Adipocyte (in vitro differentiated cells): ENCODE measurements at regions not wholly inside any gene's neighbourhood (a gene's known extent, or its start where the extent isn't known, plus 50 kb on each side); places are given as distances from the start of the nearest gene placed in this dataset.

ENCODE experiments used
- DNase-seq: peaks from one replicate; pipeline ENCODE4 v3.0.0-alpha.2; 2015; ENCODE audit warnings: low read depth
- H3K27me3 ChIP-seq: replicated peaks from 2 replicates; pipeline ENCODE4 v1.7.0; 2013; ENCODE audit warnings: mild to moderate bottlenecking, low read length, moderate library complexity; ENCODE audit not compliant: control insufficient read depth, insufficient read depth
- H3K36me3 ChIP-seq: 2 replicates; pipeline ENCODE4 v1.7.0; 2013; ENCODE audit warnings: low read length, mild to moderate bottlenecking, moderate library complexity; ENCODE audit not compliant: control insufficient read depth, insufficient read depth, severe bottlenecking
- H3K4me1 ChIP-seq: 2 replicates; pipeline ENCODE4 v1.7.0; 2013; ENCODE audit warnings: mild to moderate bottlenecking, low read length, moderate library complexity; ENCODE audit not compliant: control insufficient read depth, insufficient read depth
- H3K4me3 ChIP-seq: 2 replicates; pipeline ENCODE4 v1.7.0; 2013; ENCODE audit warnings: mild to moderate bottlenecking, low read length, moderate library complexity
- H3K9ac ChIP-seq: 2 replicates; pipeline ENCODE4 v1.7.0; 2013; ENCODE audit warnings: mild to moderate bottlenecking, low read length, moderate library complexity
- H3K9me3 ChIP-seq: 2 replicates; pipeline ENCODE4 v1.7.0; 2013; ENCODE audit warnings: mild to moderate bottlenecking, low read length, moderate library complexity; ENCODE audit not compliant: control insufficient read depth

- Histone ChIP-seq H3K9me3 (no peaks in the 10 kb centered on the region), H3K9ac (no peak overlapping the region), H3K4me1 (no peaks in the 10 kb centered on the region), H3K4me3 (no peak overlapping the region), H3K36me3 (no peaks in the 10 kb centered on the region), H3K27me3 (peaks cover 14% of the 10 kb centered on the region)
- DNase-seq, result no peak
Observed at GRCh38 chr2:796141-796985, 119.2 kb upstream of the TMEM18 start.

GRCh38 chr2:795531-796041, 118.4 kb upstream of the TMEM18 start:
- Histone ChIP-seq H3K4me3 (no peak overlapping the region), H3K9ac (no peak overlapping the region), H3K9me3 (no peaks in the 10 kb centered on the region), H3K4me1 (no peaks in the 10 kb centered on the region), H3K36me3 (no peaks in the 10 kb centered on the region), H3K27me3 (peaks cover 14% of the 10 kb centered on the region)
- no peak for DNase-seq

GRCh38 chr2:794554-795241, 117.5 kb upstream of the TMEM18 start:
- H3K36me3 ChIP-seq, result no peaks in the 10 kb centered on the region
- no peak overlapping the region for H3K9ac ChIP-seq
- no peaks in the 10 kb centered on the region for H3K4me1 ChIP-seq
- H3K27me3 ChIP-seq, result peaks cover 14% of the 10 kb centered on the region
- H3K4me3 ChIP-seq, result no peak overlapping the region
- H3K9me3 ChIP-seq, result no peaks in the 10 kb centered on the region
- DNase-seq, result no peak

GRCh38 chr2:793236-793635, 116.0 kb upstream of the TMEM18 start:
- no peak overlapping the region for H3K4me3 ChIP-seq
- H3K9ac ChIP-seq, result no peak overlapping the region
- DNase-seq, result no peak
- no peaks in the 10 kb centered on the region for H3K4me1 ChIP-seq
- H3K9me3 ChIP-seq, result no peaks in the 10 kb centered on the region
- H3K27me3 ChIP-seq, result peaks cover 14% of the 10 kb centered on the region
- no peaks in the 10 kb centered on the region for H3K36me3 ChIP-seq

GRCh38 chr2:792687-793086, 115.5 kb upstream of the TMEM18 start:
- Histone ChIP-seq H3K36me3 (no peaks in the 10 kb centered on the region), H3K27me3 (peaks cover 14% of the 10 kb centered on the region), H3K9ac (no peak overlapping the region), H3K9me3 (no peaks in the 10 kb centered on the region), H3K4me3 (no peak overlapping the region), H3K4me1 (no peaks in the 10 kb centered on the region)
- DNase-seq, result no peak

GRCh38 chr2:790634-791245, 113.5 kb upstream of the TMEM18 start:
- Histone ChIP-seq H3K4me1 (no peaks in the 10 kb centered on the region), H3K36me3 (no peaks in the 10 kb centered on the region), H3K9me3 (no peaks in the 10 kb centered on the region), H3K9ac (no peak overlapping the region), H3K4me3 (no peak overlapping the region), H3K27me3 (peaks cover 7% of the 10 kb centered on the region)
- no peak for DNase-seq

- no peaks in the 10 kb centered on the region for H3K4me1 ChIP-seq
- H3K4me3 ChIP-seq, result no peak overlapping the region
- no peaks in the 10 kb centered on the region for H3K36me3 ChIP-seq
- no peaks in the 10 kb centered on the region for H3K9me3 ChIP-seq
- H3K27me3 ChIP-seq, result peaks cover 3% of the 10 kb centered on the region
- DNase-seq, result no peak
- no peak overlapping the region for H3K9ac ChIP-seq
Observed at GRCh38 chr2:790081-790480, 112.9 kb upstream of the TMEM18 start.

GRCh38 chr2:789529-789928, 112.3 kb upstream of the TMEM18 start:
- Histone ChIP-seq H3K9me3 (no peaks in the 10 kb centered on the region), H3K4me1 (no peaks in the 10 kb centered on the region), H3K9ac (no peak overlapping the region), H3K4me3 (no peak overlapping the region), H3K27me3 (peaks cover 3% of the 10 kb centered on the region), H3K36me3 (no peaks in the 10 kb centered on the region)
- no peak for DNase-seq

GRCh38 chr2:788227-789032, 111.2 kb upstream of the TMEM18 start:
- Histone ChIP-seq H3K27me3 (peaks cover 3% of the 10 kb centered on the region), H3K4me1 (no peaks in the 10 kb centered on the region), H3K4me3 (no peak overlapping the region), H3K36me3 (no peaks in the 10 kb centered on the region), H3K9me3 (no peaks in the 10 kb centered on the region), H3K9ac (no peak overlapping the region)
- no peak for DNase-seq

GRCh38 chr2:784753-785152, 107.5 kb upstream of the TMEM18 start:
- H3K4me3 ChIP-seq, result no peak overlapping the region
- no peak overlapping the region for H3K9ac ChIP-seq
- no peaks in the 10 kb centered on the region for H3K36me3 ChIP-seq
- no peak for DNase-seq
- H3K4me1 ChIP-seq, result no peaks in the 10 kb centered on the region
- no peaks in the 10 kb centered on the region for H3K9me3 ChIP-seq
- H3K27me3 ChIP-seq, result peaks cover 3% of the 10 kb centered on the region

- Histone ChIP-seq H3K27me3 (peaks cover 4% of the 10 kb centered on the region), H3K36me3 (no peaks in the 10 kb centered on the region), H3K4me3 (no peak overlapping the region), H3K9me3 (no peaks in the 10 kb centered on the region), H3K4me1 (no peaks in the 10 kb centered on the region), H3K9ac (no peak overlapping the region)
- no peak for DNase-seq
Observed at GRCh38 chr2:780581-780980, 103.4 kb upstream of the TMEM18 start.
